Stomach (tissue), 4 donors: ENCODE measurements at regions not wholly inside any gene's neighbourhood (a gene's known extent, or its start where the extent isn't known, plus 50 kb on each side); places are given as distances from the start of the nearest gene placed in this dataset.

Source experiments
- EP300 ChIP-seq: sonication (generic); formaldehyde crosslinking; IDR thresholded peaks from one replicate; pipeline ENCODE4 v1.6.1; 2017; ENCODE audit warnings: antibody characterized with exemption
- POLR2A ChIP-seq, 4 donors: fragments of 450-650 bp; IDR thresholded peaks; one replicate each; pipeline ENCODE4 v1.6.1; 2016; ENCODE audit warnings: antibody characterized with exemption in 4 of 4, control low read depth in 2 of 4, mild to moderate bottlenecking in 1 of 4, moderate library complexity in 1 of 4
- POLR2AphosphoS5 ChIP-seq, 3 donors: sonication (generic); formaldehyde crosslinking; IDR thresholded peaks; one replicate each; pipeline ENCODE4 v1.6.1; 2016; ENCODE audit warnings: antibody characterized with exemption in 3 of 3
- TF ChIP-seq, protein P1 (sequence below), 7 experiments: fragments of 450-650 bp in 4 of 7; fragments of 200-600 bp in 3 of 7; sonication (generic) in 3 of 7; IDR thresholded peaks; one replicate each; pipeline ENCODE4 v1.5.1; 2016 to 2019; ENCODE audit warnings: antibody characterized with exemption in 7 of 7, control low read depth in 2 of 7, mild to moderate bottlenecking in 1 of 7

DNA sequence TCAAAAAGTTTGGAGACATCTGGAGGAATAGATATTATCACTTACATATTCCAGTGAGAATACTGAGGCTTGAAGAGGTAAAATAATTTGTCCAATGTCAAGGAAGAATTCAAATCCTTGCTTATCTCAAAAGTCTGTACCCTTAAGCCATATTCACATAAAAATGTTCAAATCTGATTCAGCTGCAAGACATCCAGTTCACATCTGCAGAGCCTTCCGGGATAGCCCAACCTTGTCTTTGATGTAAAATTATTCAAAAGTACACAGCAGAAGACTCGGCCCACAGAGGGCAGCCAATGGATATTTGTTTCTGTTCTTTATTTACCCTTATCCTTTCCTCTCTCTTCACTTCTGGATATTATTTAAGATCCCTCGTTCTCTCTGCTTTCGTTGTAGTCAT is 1183.8 kb upstream of the WWC1 start:
- TF ChIP-seq, protein P1, sequence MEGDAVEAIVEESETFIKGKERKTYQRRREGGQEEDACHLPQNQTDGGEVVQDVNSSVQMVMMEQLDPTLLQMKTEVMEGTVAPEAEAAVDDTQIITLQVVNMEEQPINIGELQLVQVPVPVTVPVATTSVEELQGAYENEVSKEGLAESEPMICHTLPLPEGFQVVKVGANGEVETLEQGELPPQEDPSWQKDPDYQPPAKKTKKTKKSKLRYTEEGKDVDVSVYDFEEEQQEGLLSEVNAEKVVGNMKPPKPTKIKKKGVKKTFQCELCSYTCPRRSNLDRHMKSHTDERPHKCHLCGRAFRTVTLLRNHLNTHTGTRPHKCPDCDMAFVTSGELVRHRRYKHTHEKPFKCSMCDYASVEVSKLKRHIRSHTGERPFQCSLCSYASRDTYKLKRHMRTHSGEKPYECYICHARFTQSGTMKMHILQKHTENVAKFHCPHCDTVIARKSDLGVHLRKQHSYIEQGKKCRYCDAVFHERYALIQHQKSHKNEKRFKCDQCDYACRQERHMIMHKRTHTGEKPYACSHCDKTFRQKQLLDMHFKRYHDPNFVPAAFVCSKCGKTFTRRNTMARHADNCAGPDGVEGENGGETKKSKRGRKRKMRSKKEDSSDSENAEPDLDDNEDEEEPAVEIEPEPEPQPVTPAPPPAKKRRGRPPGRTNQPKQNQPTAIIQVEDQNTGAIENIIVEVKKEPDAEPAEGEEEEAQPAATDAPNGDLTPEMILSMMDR (IDR thresholded peaks at IDR 0.05) = no peak
- no peak for TF ChIP-seq POLR2A (IDR thresholded peaks at IDR 0.05)
- no peak for TF ChIP-seq POLR2AphosphoS5 (IDR thresholded peaks at IDR 0.05)
- no peak for TF ChIP-seq EP300
